A549 (cell line): ENCODE measurements at regions not wholly inside any gene's neighbourhood (a gene's known extent, or its start where the extent isn't known, plus 50 kb on each side); places are given as distances from the start of the nearest gene placed in this dataset.

ENCODE experiments used
- EP300 ChIP-seq, 2 experiments: fragments of >200 bp; sonication (Bioruptor Twin); formaldehyde crosslinking; IDR thresholded peaks; 2 replicates in 1 of 2; 3 replicates in 1 of 2; pipeline ENCODE4 v1.6.1; 2016 to 2017
- HDAC2 ChIP-seq: fragments of 200-600 bp; sonication (generic); IDR thresholded peaks from 2 replicates; pipeline ENCODE4 v1.6.1; 2016
- MAZ ChIP-seq: fragments of 150-350 bp; IDR thresholded peaks from 2 replicates; pipeline ENCODE4 v1.6.1; 2014; ENCODE audit warnings: antibody characterized with exemption, low read depth, low read length, borderline replicate concordance
- MYC ChIP-seq: IDR thresholded peaks from 2 replicates; pipeline ENCODE4 v1.6.1; 2012; ENCODE audit warnings: mild to moderate bottlenecking, inconsistent platforms, low read length, improper control_type of control experiment, borderline replicate concordance
- POLR2A ChIP-seq: IDR thresholded peaks from 2 replicates; pipeline ENCODE4 v1.6.1; 2012; ENCODE audit warnings: mild to moderate bottlenecking, low read length
- RAD21 ChIP-seq, 2 experiments: fragments of >200 bp in 1 of 2; sonication (Bioruptor Twin) in 1 of 2; formaldehyde crosslinking in 1 of 2; IDR thresholded peaks in 1 of 2; conservative IDR thresholded peaks in 1 of 2; 2 replicates in 1 of 2; 3 replicates in 1 of 2; pipeline ENCODE4 v1.6.1; 2012 to 2018; ENCODE audit warnings: inconsistent platforms in 1 of 2
- RARB ChIP-seq: fragments of 250-450 bp; sonication (Bioruptor Pico); IDR thresholded peaks from 2 replicates; pipeline ENCODE4 v1.8.0; 2021; ENCODE audit warnings: mild to moderate bottlenecking, moderate library complexity
- SMC3 ChIP-seq: fragments of >200 bp; sonication (Bioruptor Twin); formaldehyde crosslinking; IDR thresholded peaks from 3 replicates; pipeline ENCODE4 v1.6.1; 2018; ENCODE audit warnings: inconsistent platforms
- TF ChIP-seq, protein P1 (sequence below): fragments of 200-600 bp; sonication (generic); IDR thresholded peaks from 2 replicates; pipeline ENCODE4 v1.6.1; 2016; ENCODE audit warnings: antibody characterized with exemption, mild to moderate bottlenecking, moderate library complexity
- TF ChIP-seq, protein P2 (sequence below): fragments of >200 bp; sonication (Bioruptor Twin); formaldehyde crosslinking; IDR thresholded peaks from 3 replicates; pipeline ENCODE4 v1.5.1; 2016
- TF ChIP-seq, protein P3 (sequence below): IDR thresholded peaks from 2 replicates; pipeline ENCODE4 v1.6.1; 2012

DNA sequence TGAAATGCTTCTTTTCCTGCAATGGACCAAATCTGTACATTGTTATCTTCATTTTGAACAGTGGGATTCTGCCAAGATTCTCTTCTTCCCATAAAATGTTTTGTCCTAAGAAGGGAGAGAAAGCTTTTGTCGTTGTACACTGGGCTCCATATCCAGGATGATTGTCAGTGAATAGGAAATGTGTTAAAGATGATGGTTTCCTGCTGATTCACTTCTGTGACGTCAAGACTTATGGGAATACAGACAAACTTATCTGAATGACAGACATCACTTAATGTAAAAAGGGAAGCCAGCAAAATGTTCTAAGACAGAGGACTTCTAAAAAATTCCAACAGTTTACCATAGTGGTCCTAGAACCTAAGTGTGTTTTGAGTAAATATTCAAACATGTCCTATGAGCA lies 53.7 kb upstream of the HPF1 start:
- TF ChIP-seq, protein P1, sequence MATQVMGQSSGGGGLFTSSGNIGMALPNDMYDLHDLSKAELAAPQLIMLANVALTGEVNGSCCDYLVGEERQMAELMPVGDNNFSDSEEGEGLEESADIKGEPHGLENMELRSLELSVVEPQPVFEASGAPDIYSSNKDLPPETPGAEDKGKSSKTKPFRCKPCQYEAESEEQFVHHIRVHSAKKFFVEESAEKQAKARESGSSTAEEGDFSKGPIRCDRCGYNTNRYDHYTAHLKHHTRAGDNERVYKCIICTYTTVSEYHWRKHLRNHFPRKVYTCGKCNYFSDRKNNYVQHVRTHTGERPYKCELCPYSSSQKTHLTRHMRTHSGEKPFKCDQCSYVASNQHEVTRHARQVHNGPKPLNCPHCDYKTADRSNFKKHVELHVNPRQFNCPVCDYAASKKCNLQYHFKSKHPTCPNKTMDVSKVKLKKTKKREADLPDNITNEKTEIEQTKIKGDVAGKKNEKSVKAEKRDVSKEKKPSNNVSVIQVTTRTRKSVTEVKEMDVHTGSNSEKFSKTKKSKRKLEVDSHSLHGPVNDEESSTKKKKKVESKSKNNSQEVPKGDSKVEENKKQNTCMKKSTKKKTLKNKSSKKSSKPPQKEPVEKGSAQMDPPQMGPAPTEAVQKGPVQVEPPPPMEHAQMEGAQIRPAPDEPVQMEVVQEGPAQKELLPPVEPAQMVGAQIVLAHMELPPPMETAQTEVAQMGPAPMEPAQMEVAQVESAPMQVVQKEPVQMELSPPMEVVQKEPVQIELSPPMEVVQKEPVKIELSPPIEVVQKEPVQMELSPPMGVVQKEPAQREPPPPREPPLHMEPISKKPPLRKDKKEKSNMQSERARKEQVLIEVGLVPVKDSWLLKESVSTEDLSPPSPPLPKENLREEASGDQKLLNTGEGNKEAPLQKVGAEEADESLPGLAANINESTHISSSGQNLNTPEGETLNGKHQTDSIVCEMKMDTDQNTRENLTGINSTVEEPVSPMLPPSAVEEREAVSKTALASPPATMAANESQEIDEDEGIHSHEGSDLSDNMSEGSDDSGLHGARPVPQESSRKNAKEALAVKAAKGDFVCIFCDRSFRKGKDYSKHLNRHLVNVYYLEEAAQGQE = no peak
- TF ChIP-seq RARB (CRISPR knock-in tag) (no peak), POLR2A (no peak), SMC3 (no peak), MAZ (no peak), MYC (no peak), EP300 (IDR thresholded peaks at IDR 0.05) (no peak), HDAC2 (no peak), RAD21 (conservative IDR thresholded peaks at IDR 0.05 in 1 of 2, IDR thresholded peaks at IDR 0.05 in 1 of 2) (no peak)
- TF ChIP-seq, protein P2, sequence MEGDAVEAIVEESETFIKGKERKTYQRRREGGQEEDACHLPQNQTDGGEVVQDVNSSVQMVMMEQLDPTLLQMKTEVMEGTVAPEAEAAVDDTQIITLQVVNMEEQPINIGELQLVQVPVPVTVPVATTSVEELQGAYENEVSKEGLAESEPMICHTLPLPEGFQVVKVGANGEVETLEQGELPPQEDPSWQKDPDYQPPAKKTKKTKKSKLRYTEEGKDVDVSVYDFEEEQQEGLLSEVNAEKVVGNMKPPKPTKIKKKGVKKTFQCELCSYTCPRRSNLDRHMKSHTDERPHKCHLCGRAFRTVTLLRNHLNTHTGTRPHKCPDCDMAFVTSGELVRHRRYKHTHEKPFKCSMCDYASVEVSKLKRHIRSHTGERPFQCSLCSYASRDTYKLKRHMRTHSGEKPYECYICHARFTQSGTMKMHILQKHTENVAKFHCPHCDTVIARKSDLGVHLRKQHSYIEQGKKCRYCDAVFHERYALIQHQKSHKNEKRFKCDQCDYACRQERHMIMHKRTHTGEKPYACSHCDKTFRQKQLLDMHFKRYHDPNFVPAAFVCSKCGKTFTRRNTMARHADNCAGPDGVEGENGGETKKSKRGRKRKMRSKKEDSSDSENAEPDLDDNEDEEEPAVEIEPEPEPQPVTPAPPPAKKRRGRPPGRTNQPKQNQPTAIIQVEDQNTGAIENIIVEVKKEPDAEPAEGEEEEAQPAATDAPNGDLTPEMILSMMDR = no peak
- TF ChIP-seq, protein P3, sequence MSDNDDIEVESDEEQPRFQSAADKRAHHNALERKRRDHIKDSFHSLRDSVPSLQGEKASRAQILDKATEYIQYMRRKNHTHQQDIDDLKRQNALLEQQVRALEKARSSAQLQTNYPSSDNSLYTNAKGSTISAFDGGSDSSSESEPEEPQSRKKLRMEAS = no peak
